Peyer's patch (tissue), 4 donors: ENCODE measurements at regions not wholly inside any gene's neighbourhood (a gene's known extent, or its start where the extent isn't known, plus 50 kb on each side); places are given as distances from the start of the nearest gene placed in this dataset.

Experiments
- DNase-seq, 3 donors: peaks; one replicate each; pipeline ENCODE4 v3.0.0-alpha.2; 2017 to 2019
- H3K27ac ChIP-seq, 4 donors: fragments of 200-600 bp; sonication (generic); one replicate each; pipeline ENCODE4 v1.5.1; 2016 to 2019
- H3K27me3 ChIP-seq, 2 donors: fragments of 200-600 bp; sonication (generic); one replicate each; pipeline ENCODE4 v1.5.1; 2019
- H3K36me3 ChIP-seq, 3 donors: fragments of 200-600 bp; sonication (generic); one replicate each; pipeline ENCODE4 v1.5.1; 2016 to 2019
- H3K4me1 ChIP-seq, 4 donors: fragments of 200-600 bp; sonication (generic); one replicate each; pipeline ENCODE4 v1.5.1; 2016 to 2019
- H3K4me3 ChIP-seq, 4 donors: fragments of 200-600 bp; sonication (generic); 1 replicate in 3 of 4; 2 replicates in 1 of 4; pipeline ENCODE4 v1.5.1; 2016 to 2019; ENCODE audit warnings: mild to moderate bottlenecking in 1 of 4
- H3K9me3 ChIP-seq, 4 donors: fragments of 200-600 bp; sonication (generic); one replicate each; pipeline ENCODE4 v1.5.1; 2016 to 2019; ENCODE audit warnings: mild to moderate bottlenecking in 1 of 4
- CTCF ChIP-seq, 6 experiments: fragments of 450-650 bp in 4 of 6; fragments of 200-600 bp in 2 of 6; sonication (generic) in 1 of 6; IDR thresholded peaks; one replicate each; pipeline ENCODE4 v1.5.1; 2017 to 2019; ENCODE audit warnings: antibody characterized with exemption in 6 of 6, mild to moderate bottlenecking in 3 of 6, moderate library complexity in 1 of 6
- POLR2A ChIP-seq, 2 donors: fragments of 450-650 bp; IDR thresholded peaks; one replicate each; pipeline ENCODE4 v1.5.1; 2017; ENCODE audit warnings: antibody characterized with exemption in 2 of 2, mild to moderate bottlenecking in 2 of 2, moderate library complexity in 2 of 2

- TF ChIP-seq CTCF (IDR thresholded peaks at IDR 0.05) (no peak), POLR2A (IDR thresholded peaks at IDR 0.05) (no peak)
- no peaks in the 10 kb centered on the region for H3K4me1 ChIP-seq
Measured at GRCh38 chr10:106139915-106140314, 1024.6 kb downstream of the SORCS1 start.

GRCh38 chr10:106136175-106136574, 1028.3 kb downstream of the SORCS1 start:
- no peak for DNase-seq
- no peaks in the 10 kb centered on the region for H3K9me3 ChIP-seq
- no peak overlapping the region for H3K4me3 ChIP-seq
- H3K4me1 ChIP-seq: no peaks in the 10 kb centered on the region
- H3K27ac ChIP-seq: no peak overlapping the region
- H3K36me3 ChIP-seq: no peaks in the 10 kb centered on the region
- TF ChIP-seq CTCF (IDR thresholded peaks at IDR 0.05) (no peak), POLR2A (IDR thresholded peaks at IDR 0.05) (no peak)
- H3K27me3 ChIP-seq: no peaks in the 10 kb centered on the region

More at GRCh38 chr10:106139915-106140314, 1024.6 kb downstream of the SORCS1 start:
- Histone ChIP-seq H3K27ac (no peak overlapping the region), H3K4me3 (no peak overlapping the region), H3K9me3 (no peaks in the 10 kb centered on the region), H3K36me3 (no peaks in the 10 kb centered on the region), H3K27me3 (no peaks in the 10 kb centered on the region)
- no peak for DNase-seq

GRCh38 chr10:106134326-106135000, 1030.0 kb downstream of the SORCS1 start:
- DNase-seq: no peak
- no peaks in the 10 kb centered on the region for H3K27me3 ChIP-seq
- H3K4me3 ChIP-seq: no peak overlapping the region
- H3K27ac ChIP-seq: no peak overlapping the region
- no peaks in the 10 kb centered on the region for H3K9me3 ChIP-seq
- H3K4me1 ChIP-seq: no peaks in the 10 kb centered on the region
- H3K36me3 ChIP-seq: no peaks in the 10 kb centered on the region
- no peak for TF ChIP-seq CTCF (IDR thresholded peaks at IDR 0.05)

- H3K27me3 ChIP-seq: no peaks in the 10 kb centered on the region
- no peak overlapping the region for H3K27ac ChIP-seq
- H3K4me3 ChIP-seq: no peak overlapping the region
- DNase-seq: no peak
- no peaks in the 10 kb centered on the region for H3K9me3 ChIP-seq
- no peaks in the 10 kb centered on the region for H3K36me3 ChIP-seq
- H3K4me1 ChIP-seq: no peaks in the 10 kb centered on the region
- TF ChIP-seq POLR2A (IDR thresholded peaks at IDR 0.05) (no peak), CTCF (IDR thresholded peaks at IDR 0.05) (no peak)
Measured at GRCh38 chr10:106133451-106133850, 1031.1 kb downstream of the SORCS1 start.

- Histone ChIP-seq H3K4me1 (no peaks in the 10 kb centered on the region), H3K27ac (no peak overlapping the region), H3K27me3 (no peaks in the 10 kb centered on the region), H3K4me3 (no peak overlapping the region), H3K36me3 (no peaks in the 10 kb centered on the region), H3K9me3 (no peaks in the 10 kb centered on the region)
- TF ChIP-seq POLR2A (IDR thresholded peaks at IDR 0.05) (no peak), CTCF (IDR thresholded peaks at IDR 0.05) (no peak)
- no peak for DNase-seq
Measured at GRCh38 chr10:106132956-106133355, 1031.5 kb downstream of the SORCS1 start.
